Left lung (tissue), 4 donors: ENCODE measurements at regions not wholly inside any gene's neighbourhood (a gene's known extent, or its start where the extent isn't known, plus 50 kb on each side); places are given as distances from the start of the nearest gene placed in this dataset.

Experiments
- ATAC-seq: fragments of 200-7000 bp; cut with Tn5 transposase; one replicate; pipeline ENCODE4 v1.9.1; 2020; ENCODE audit warnings: moderate library complexity
- DNase-seq, 4 donors: peaks; one replicate each; pipeline ENCODE4 v3.0.0-alpha.2; 2013 to 2020
- H3K27ac ChIP-seq, 2 donors: fragments of 200-600 bp; sonication (generic) in 1 of 2; one replicate each; pipeline versions ENCODE4 v1.5.0 to v1.8.0; 2020 to 2021
- H3K27me3 ChIP-seq, 2 donors: fragments of 200-600 bp; sonication (generic) in 1 of 2; one replicate each; pipeline versions ENCODE4 v1.5.0 to v1.8.0; 2020 to 2021
- H3K36me3 ChIP-seq, 2 donors: fragments of 200-600 bp; sonication (generic) in 1 of 2; one replicate each; pipeline versions ENCODE4 v1.5.0 to v1.8.0; 2020 to 2021
- H3K4me1 ChIP-seq, 2 donors: fragments of 200-600 bp; one replicate each; pipeline ENCODE4 v1.8.0; 2021
- H3K4me3 ChIP-seq, 2 donors: fragments of 200-600 bp; sonication (generic) in 1 of 2; one replicate each; pipeline versions ENCODE4 v1.5.0 to v1.8.0; 2020 to 2021; ENCODE audit warnings: mild to moderate bottlenecking in 1 of 2
- H3K9me3 ChIP-seq, 2 donors: fragments of 200-600 bp; sonication (generic) in 1 of 2; one replicate each; pipeline versions ENCODE4 v1.5.0 to v1.8.0; 2020 to 2021
- CTCF ChIP-seq, 2 donors: fragments of 200-600 bp; sonication (generic) in 1 of 2; IDR thresholded peaks; one replicate each; pipeline versions ENCODE4 v1.5.0 to v1.8.0; 2021; ENCODE audit warnings: antibody characterized with exemption in 2 of 2
- intact Hi-C, 2 donors: fragments of 100-400 bp; cut with DNase I; formaldehyde crosslinking; loops; one replicate each; pipeline versions ENCODE4 v1.11.2 to v1.14.2; 2022
- donor health status: DM: no; HTN: yes; CAD: no.
- donor health status: DM: no; HTN: no; CAD: no.

GRCh38 chr1:30623431-30623830 is 100.0 kb downstream of the MATN1 start:
- H3K27me3 ChIP-seq = peaks cover 0 to 39% of the 10 kb centered on the region in 2 donors
- TF ChIP-seq CTCF (IDR thresholded peaks at IDR 0.05) = no peak
- H3K4me3 ChIP-seq = no peak overlapping the region
- no peak for ATAC-seq
- H3K27ac ChIP-seq = no peak overlapping the region
- no peaks in the 10 kb centered on the region for H3K4me1 ChIP-seq
- intact Hi-C loops = no loop called here
- peaks cover 0 to 29% of the 10 kb centered on the region in 2 donors for H3K9me3 ChIP-seq
- no peaks in the 10 kb centered on the region for H3K36me3 ChIP-seq
- no peak for DNase-seq

GRCh38 chr1:30619619-30620018 is 103.8 kb downstream of the MATN1 start:
- Histone ChIP-seq H3K9me3 (peaks cover 0 to 17% of the 10 kb centered on the region in 2 donors), H3K4me1 (no peaks in the 10 kb centered on the region), H3K36me3 (no peaks in the 10 kb centered on the region), H3K4me3 (no peak overlapping the region), H3K27ac (no peak overlapping the region), H3K27me3 (peaks cover 0 to 21% of the 10 kb centered on the region in 2 donors)
- no peak for TF ChIP-seq CTCF (IDR thresholded peaks at IDR 0.05)
- intact Hi-C loops = no loop called here
- ATAC-seq (no peak), DNase-seq (no peak)

- H3K27me3 ChIP-seq = peaks cover 0 to 30% of the 10 kb centered on the region in 2 donors
- no peak for TF ChIP-seq CTCF (IDR thresholded peaks at IDR 0.05)
These were observed 105.0 kb downstream of the MATN1 start for GRCh38 chr1:30618335-30618747.

GRCh38 chr1:30616759-30617158 is 106.6 kb downstream of the MATN1 start:
- Histone ChIP-seq H3K27me3 (peaks cover 0 to 30% of the 10 kb centered on the region in 2 donors), H3K9me3 (no peaks in the 10 kb centered on the region), H3K36me3 (no peaks in the 10 kb centered on the region), H3K4me3 (no peak overlapping the region), H3K27ac (no peak overlapping the region), H3K4me1 (no peaks in the 10 kb centered on the region)
- ATAC-seq = no peak
- no peak for TF ChIP-seq CTCF (IDR thresholded peaks at IDR 0.05)
- DNase-seq = no peak
- intact Hi-C loops = no loop called here

More at GRCh38 chr1:30618335-30618747, 105.0 kb downstream of the MATN1 start:
- H3K27ac ChIP-seq = no peak overlapping the region
- H3K4me1 ChIP-seq = no peaks in the 10 kb centered on the region
- H3K36me3 ChIP-seq = no peaks in the 10 kb centered on the region
- intact Hi-C loops = no loop called here
- DNase-seq (no peak), ATAC-seq (no peak)
- H3K4me3 ChIP-seq = no peak overlapping the region
- peaks cover 0 to 8% of the 10 kb centered on the region in 2 donors for H3K9me3 ChIP-seq

- Histone ChIP-seq H3K4me3 (no peak overlapping the region), H3K27ac (no peak overlapping the region), H3K27me3 (peaks cover 0 to 30% of the 10 kb centered on the region in 2 donors), H3K36me3 (no peaks in the 10 kb centered on the region), H3K9me3 (no peaks in the 10 kb centered on the region), H3K4me1 (no peaks in the 10 kb centered on the region)
- no peak for TF ChIP-seq CTCF (IDR thresholded peaks at IDR 0.05)
- ATAC-seq = no peak
- intact Hi-C loops = no loop called here
- no peak for DNase-seq
These were observed 107.4 kb downstream of the MATN1 start for GRCh38 chr1:30615816-30616590.
